ENCODE measurements at regions not wholly inside any gene's neighbourhood (a gene's known extent, or its start where the extent isn't known, plus 50 kb on each side); places are given as distances from the start of the nearest gene placed in this dataset.
"Not testable (repeated sequence)": the region's sequence is repeated elsewhere in the genome, so short reads cannot be mapped to it uniquely, and the experiment has no call there.

DNA sequence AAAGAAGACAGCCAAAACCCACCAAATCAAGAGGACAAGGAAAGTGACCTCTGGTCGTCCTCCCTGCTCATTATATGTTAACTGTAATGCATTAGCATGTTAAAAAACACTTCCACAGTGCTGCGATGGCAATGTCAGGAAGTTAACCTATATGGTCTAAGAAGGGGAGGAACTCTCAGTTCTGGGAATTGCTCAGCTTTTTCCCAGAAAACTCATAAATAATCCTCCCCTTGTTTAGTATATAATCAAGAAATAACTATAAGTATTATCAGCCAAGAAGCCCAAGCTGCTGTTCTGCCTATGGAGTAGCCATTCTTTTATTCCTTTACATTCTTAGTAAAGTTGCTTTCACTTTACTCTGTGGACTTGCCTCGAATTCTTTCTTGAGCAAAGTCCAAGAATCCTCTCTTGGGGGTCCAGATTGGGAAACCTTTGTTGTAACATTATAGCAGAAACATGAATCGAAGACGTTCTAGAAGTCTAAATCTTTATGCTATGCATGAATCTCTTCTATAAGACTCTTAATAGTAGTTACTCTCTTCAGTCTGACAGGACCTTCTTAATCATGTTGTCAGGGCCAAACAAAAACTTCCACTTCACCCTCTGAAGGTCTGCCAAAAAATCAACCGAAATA, 110.0 kb upstream of the VANGL1 start:
- no peak for DNase-seq (ENCODE audit: low spot score)

DNA sequence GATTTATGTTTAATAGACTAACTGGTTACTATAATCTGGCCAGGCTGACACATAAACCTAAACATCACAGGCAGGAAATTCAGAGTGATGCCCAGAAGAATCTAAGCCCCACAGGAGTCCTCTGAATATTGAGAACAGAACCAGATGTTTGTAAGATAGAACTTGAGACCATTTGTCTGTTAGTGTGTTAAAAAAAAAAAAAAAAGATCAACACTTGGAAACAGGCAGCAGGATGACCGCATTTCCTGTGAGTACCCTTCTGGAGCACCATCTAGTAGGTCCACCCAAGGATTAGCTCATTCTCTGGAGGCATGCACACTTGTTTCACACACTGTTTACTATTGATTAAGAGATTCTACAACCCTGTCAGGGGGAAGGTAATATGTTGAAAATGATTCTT, 111.4 kb upstream of the VANGL1 start:
- DNase-seq (ENCODE audit: low spot score): no peak

DNA sequence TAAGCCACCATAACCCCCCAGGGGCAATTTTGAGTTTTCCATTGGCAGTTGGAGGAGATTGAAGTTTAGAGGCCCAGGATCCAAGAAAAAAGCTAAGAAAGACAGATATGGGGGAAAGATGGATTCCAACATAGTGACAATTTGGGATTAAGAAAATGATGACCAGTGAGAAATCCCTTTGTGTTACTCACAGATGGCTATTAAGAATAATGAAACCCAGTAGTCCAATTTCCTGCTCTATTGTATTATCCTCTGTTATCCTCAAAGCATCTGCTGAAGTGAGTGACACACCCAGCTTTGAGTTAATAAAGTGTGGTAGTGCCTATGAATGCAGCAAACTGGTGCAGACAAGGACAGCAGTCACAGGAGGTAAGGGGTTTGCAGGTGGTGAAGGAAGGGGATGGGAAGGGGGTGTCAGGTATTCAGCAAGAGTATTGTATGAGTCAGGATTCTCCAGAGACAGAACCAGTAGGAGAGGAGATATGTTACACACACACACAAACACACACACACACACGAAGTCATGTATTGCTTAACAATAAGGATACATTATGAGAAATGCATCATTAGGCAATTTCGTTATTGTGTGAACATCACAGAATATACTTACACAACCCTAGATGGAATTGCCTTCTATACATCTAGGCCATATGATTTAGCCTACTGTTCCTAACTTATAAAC, 112.4 kb upstream of the VANGL1 start:
- no peak for DNase-seq (ENCODE audit: low spot score)

DNA sequence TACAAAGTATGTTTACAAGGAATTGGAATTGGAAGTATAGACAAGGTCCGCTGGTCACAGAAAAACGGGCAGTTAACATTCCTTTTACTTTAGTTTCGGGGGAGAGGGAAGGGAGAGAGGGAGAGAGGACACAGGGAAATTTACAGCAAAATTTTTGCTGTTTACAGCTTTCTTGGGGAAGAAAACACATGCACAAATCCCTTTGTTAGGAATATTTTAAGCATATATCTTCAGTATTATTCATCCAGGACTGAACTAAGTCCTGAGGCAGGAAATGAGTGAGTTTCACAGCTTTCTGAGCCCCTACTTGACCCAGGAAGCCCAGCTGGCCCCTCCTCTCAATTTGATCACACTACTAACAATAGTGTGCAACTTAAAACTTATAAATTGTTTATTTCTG, 113.4 kb upstream of the VANGL1 start:
- DNase-seq (ENCODE audit: low spot score): not testable (repeated sequence)

DNA sequence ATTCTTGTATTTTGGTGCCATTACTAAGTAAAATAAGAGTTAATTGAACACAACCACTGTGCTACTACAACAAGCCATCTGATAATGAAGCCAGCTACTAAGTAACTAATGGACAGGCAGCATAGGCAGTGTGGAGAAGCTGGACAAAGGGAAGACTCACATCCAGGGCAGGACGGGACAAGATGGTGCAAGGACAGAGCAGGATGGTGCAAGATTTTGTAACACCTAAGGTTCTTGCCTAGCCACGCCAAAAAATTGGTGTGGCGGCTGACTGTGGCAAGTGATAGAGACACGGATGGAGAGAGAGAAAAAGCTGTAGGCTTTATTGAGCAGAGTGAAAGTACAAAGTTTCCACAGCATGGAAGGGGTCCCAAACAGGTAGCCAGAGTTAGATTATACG, 114.0 kb upstream of the VANGL1 start:
- DNase-seq (ENCODE audit: low spot score): no peak

DNA sequence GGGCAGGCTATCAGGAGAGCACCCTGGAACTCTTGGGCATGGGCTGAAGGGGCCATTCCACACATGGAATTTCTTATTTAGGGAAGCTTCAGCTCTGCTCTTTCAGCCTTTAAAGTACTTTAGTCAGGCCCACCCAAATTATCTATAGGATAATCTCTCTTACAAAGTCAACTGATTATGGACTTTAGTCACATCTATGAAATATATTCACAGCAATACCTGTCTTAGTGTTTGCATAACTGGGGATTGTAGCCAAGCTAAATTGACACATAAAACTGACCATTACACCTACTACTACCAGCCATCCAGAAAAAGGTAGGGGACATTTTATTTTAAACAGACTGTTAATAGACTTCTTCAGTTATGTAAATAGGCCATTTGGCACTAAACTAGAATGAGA, 114.9 kb upstream of the VANGL1 start:
- no peak for DNase-seq (ENCODE audit: low spot score)

DNA sequence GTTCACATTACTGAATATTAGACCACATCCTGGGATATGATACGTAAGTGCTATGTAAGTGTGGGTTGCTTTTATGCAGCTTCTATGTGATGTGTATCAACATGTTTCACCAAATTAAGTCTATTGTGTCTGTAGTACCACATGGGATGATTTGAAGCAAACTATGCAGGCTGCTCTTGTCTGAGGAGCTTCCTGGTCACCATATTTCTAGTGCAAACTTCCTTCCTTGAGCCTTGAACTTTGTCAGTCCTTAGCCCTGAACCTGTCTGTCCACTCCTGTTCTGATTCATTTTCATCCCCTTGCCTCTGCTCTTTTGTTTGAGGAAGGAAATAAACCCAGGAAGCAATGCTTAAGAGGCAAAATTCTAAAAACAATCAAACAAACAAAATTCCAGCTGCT, 117.5 kb upstream of the VANGL1 start:
- DNase-seq (ENCODE audit: low spot score): no peak

DNA sequence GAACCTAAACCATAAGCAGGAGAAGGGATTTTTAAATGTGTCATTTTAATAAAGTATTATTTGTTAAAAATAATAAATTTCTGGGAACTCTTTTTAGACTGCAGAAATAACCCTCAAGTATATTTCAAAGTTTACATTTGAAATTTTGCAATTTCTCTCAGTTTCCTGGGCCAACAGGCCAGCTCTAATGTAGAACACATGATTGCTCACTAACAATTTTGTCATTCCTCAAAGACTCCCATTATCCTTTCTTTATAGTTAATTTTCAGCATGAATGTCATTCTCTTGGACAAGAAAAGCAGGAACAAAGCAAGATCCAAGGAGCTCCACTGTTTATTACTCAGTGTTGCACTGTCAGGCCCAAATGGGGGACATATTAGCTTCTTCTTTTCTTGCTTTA, 119.4 kb upstream of the VANGL1 start:
- no peak for DNase-seq (ENCODE audit: low spot score)

DNA sequence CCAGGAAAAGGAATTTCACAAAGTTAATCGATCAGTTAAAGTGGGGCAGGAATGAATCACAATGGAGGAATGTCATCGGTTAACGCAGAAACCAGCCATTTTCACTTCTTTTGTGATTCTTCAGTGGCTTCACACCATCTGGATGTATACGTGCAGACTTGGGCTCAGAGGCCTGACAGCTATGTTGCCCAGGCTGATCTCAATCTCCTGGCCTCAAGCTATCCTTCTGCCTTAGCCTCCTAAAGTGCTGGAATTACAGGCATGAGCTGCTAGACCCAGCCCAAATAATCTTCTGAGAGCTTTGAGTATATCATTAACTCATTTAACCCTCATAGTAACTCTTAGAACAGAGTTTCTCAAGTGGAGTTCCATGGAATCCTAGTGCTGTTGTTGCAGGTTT, 126.5 kb upstream of the VANGL1 start:
- no peak for DNase-seq (ENCODE audit: low spot score)

DNA sequence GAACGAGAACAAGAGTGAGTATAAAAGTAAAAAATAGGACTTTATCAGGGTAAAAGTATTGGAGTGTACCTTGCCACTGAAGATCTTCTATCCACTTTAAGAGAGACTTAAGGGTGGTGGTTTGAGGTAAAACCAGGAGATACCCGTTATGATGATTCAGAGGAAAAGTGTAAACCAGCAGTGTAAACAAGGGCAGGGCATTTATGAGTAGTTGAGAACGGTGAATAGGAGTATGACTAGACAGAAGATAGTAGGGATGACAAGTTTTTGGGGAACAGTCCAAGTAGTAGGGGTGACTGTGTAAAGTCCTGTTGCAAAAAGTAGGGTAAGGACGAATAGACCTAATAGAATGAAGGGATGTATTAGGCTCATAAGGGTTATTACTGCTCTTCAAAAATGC, 131.5 kb upstream of the VANGL1 start:
- not testable (repeated sequence) for DNase-seq (ENCODE audit: low spot score)

DNA sequence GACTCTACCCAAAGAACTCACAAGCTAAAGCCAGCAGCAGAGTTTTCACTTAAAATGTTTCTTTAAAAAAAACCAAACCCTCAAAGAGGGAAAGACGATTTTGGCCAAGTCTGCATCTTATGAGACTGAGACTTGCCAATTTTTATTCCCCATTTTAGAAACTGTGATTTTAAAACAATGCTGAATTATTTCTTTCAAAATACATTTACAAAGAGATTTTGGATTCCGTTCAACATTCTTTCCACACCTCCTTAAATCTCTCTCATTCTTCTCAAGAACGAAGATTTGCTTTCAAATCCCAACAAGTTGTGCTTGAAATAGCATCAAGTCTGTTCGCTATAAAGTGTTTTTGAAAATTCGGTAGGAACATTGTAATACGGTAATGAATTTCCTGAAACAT, 133.9 kb upstream of the VANGL1 start:
- no peak for DNase-seq (ENCODE audit: low spot score)

DNA sequence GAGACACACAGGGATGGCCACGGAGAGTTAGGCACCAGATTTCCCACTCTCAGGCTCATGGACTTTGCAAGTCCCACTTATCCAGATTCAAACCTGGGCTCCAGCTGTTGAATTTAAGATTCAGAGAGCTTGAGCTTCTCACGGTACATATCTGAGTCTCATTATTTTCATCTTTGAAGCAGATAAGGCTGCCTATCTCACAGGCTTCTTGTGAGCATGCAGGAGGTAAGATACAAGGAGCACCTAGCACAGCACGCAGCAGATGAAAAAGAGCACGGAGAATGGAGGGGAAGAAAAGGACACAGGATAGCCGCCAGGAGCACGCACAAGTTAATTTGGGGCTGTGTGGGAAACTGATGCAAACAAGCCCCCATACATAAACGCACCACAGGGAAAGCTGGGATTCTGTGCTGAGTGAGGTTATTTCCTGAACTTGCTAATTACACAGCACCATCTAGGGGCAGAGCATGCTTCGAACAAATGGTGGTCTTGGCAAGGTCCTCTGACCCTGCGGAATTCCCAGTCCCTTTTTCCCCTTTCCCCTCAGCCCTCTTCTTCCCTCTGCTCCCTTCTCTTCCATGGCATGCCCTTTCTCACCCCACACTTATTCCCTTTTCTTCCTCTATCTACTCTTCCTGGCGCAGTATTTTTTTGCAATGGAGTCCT, 134.7 kb upstream of the VANGL1 start:
- DNase-seq (ENCODE audit: low spot score): peak; percentile 41

DNA sequence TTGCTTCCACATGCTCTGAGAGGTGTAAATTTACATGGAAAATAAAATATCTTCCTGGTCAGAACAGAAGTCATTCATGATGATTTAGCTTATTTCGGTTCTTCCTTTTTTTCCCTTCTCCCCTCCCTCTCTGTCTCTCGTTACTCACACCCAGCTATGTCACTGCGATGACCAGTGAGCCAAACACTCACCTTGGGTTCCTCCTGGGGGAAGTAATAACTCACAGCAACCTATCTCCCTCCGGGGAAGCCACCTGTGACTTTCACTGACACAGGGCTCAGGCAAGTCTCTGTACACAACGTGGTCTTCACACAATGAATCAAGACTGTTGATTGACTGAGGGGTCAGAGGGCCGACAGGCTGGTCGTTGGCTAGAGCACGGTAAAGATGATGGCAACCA, 135.3 kb upstream of the VANGL1 start:
- no peak for DNase-seq (ENCODE audit: low spot score)

DNA sequence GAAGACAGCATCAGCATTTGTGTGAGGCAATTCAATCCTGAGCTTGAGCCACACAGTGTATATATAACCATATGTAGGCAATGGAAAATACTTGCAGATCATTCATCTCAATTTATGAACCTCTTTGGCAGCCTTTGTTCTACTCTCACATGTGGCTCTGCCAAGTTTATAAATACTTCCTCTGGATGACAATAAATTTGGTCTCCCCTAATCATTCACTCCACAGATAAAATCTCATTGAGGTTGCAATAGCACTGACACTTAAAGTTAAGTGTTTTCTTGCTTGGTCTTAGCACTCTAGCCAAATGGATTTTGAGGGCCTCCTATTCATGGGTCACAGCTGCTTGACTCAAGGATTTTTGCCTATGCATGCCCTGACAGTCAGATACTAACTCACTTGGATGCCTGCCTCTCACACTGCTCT, 136.6 kb upstream of the VANGL1 start:
- no peak for DNase-seq (ENCODE audit: low spot score)

DNA sequence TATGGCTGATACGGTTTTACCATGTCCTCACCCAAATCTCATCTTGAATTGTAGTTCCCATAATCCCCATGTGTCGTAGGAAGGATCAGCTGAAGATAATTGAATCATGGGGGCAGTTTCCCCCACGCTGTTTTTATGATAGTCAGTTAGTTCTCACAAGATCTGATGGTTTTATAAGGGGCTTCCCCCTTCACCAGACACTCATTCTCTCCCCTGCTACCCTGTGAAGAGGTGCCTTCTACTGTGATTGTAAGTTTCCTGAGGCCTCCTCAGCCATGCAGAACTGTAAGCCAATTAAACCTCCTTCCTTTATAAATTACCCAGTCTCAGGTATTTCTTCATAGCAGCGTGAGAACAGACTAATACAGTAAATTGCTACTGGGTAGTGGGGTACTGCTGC, 139.6 kb upstream of the VANGL1 start:
- DNase-seq (ENCODE audit: low spot score): not testable (repeated sequence)

DNA sequence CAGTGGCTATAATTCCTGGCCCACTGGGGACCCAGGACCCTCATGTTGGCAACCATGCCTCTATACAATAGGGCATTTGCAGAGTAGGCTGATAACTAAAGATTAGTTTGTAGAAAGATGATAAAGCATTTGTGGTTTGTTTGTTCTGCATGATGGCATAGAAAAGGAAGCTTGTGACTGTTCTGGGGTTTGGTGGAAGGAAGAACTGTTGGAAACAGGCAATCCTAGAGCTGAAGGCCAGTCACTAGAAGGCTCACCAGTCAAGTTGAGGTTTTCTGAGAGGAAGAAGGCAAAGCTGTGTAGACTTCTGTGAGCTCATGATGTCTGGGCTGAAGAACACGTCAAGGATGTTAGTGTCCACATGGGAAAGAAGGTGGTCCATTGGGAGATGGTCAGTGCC, 140.3 kb upstream of the VANGL1 start:
- no peak for DNase-seq (ENCODE audit: low spot score)

DNA sequence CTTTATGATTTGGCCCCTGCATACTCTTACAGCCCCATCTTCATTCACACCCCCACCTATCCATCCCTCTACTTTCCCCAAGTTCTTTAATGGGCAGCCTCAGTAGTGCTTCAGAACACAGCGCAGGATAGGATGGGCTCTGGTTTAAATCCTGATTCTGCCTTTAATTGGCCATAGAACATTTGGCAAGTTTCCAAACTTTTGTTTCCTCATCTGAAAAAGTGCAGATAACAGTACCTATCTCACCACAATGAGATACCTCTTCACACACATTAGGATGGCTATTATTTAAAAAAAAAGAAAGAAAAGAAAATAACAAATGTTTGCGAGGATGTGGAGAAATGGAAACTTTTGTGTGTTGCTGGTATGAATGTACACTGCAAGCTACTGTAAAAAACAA, 142.5 kb upstream of the VANGL1 start:
- no peak for DNase-seq (ENCODE audit: low spot score)

DNA sequence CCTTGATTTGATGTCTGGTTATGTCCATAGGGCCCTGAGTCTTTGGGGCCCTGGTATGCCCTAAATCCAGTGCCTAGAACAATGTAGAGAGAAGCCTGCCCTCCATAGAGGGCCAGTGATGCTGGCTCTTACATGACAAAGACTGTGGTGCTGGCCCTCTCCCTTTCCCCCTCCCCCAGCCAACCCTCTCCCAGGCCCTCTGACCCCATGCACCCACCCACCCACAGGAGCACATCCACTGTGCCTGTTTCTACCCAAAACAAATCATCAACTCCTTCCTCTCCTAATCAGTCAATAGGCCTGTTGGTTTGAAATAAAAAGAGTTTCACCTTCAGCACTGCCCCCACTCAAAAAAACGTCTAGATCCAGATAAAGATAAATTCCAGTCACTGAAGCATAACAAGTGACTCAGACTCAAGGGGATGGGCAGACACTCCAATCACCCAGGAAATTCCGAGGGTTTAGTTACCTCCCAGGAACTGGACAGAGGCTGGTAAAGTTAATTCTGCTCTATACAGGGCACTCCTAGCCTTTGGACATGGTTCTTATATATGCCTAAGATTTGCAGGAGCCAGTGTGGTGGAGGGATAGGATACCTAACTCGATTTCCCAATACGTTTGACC, 144.8 kb upstream of the VANGL1 start:
- DNase-seq (ENCODE audit: low spot score): no peak

DNA sequence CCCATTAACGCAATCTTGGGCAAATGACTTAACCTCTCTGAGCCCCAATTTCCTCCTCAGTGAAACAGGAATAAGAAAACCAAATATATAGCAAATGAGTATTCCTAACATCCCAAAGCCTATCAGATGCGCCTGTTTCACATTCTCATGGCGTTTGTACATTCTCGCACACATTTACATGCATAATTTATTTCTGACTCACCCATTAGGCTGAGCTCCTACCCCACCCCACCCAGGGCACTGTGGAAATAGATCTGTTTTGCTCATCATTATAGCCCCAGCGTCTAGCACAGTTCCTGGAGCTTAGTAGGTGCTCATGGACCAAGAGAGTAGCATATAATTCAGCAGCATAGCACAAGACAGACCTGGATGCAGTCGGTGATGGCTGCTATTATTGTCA, 146.1 kb upstream of the VANGL1 start:
- DNase-seq (ENCODE audit: low spot score): no peak

DNA sequence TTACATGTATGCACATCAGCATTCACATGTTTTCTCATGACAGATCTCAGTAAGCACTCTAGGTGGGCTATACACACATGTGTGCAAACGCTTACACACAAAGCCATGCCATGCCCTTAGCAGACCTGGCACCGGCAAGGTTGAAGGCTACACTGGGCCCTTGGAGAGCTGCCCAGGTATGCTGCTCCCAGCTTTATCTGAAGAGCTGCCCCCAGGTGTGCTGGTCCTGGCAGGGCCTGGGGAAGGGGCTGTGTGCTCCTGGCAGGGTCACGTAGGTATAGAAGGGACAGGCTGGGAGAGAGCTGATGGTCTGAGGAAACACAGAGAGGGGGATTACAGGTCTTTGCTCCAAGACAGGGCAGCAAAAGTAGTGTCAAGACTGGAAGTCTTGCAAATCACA, 146.7 kb upstream of the VANGL1 start:
- DNase-seq (ENCODE audit: low spot score): no peak

DNA sequence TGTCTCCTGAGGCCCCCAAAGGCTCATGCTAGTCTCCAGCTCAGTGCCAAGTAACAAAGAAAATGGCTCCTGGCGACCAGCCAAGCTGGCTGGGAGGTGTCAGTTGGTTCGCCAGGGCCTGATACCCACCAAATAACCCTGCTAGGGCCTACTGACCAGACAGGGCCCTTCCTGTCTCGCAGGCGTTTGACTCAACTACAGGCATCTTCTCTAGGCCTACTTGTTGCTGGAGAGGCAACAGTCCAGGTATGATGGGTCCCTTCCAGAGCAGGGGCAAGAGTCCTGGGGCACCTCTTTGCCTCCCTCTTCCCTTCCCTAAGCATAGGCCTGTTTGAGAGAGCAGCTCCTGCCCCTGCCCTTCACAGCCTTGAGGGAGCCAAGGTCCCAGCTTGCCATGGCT, 147.9 kb upstream of the VANGL1 start:
- no peak for DNase-seq (ENCODE audit: low spot score)

DNA sequence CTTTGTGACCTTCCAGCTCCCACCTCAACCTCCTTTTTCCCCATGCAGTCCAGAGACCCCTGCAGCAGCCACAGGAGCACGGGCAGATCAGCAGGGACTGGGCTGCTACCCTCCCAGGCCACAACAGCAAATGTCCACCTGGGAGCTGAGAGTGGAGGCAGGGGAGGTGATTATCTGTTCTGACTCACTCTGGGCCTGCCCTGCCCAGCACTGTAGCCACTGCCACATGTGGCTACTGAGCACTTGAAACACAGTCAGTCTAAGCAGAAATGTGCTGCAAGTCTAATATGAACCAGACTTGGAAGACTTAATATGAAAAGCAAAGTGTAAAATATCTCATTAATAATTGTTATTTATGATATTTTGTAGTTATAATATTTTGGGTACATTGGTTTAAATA, 148.9 kb upstream of the VANGL1 start:
- DNase-seq (ENCODE audit: low spot score): no peak

DNA sequence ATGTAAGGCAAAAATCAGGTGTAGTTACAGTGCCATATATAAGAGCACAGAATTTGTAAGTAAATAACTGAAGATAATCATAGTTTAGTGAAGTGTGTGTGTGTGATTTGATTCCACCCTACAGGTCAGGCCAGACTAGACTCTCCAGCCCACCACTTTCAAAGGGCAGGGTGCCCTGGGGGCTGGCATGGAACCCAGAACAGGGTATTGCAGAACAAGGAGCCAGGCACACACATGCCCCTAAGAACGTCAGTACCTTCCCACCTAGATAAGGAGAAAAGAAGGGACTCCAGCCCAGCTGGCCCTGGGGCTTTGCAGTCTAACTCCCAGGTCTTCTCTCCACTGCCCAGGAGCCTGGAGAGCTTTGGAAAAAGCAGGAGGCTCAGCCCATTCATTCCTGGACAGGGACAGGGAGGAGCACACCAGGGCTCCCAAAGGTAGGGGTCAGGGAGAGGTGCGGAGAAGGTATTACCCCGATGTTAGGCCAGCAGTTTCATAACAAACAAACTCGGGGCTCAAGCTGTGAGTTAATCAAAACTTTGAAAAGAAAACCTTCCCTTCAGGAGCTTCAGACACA, 149.7 kb upstream of the VANGL1 start:
- no peak for DNase-seq (ENCODE audit: low spot score)

Measured in RKO (cell line).